Esophagus muscularis mucosa (tissue), 3 donors: ENCODE measurements at regions not wholly inside any gene's neighbourhood (a gene's known extent, or its start where the extent isn't known, plus 50 kb on each side); places are given as distances from the start of the nearest gene placed in this dataset.

Source experiments
- CTCF ChIP-seq, 3 experiments: fragments of 200-600 bp in 2 of 3; fragments of 450-650 bp in 1 of 3; sonication (generic) in 2 of 3; IDR thresholded peaks; one replicate each; pipeline ENCODE4 v1.5.1; 2017 to 2019; ENCODE audit warnings: antibody characterized with exemption in 3 of 3, mild to moderate bottlenecking in 2 of 3, moderate library complexity in 1 of 3
- POLR2A ChIP-seq: fragments of 450-650 bp; IDR thresholded peaks from one replicate; pipeline ENCODE4 v1.6.1; 2017; ENCODE audit warnings: antibody characterized with exemption, moderate library complexity, mild to moderate bottlenecking, low read depth

GRCh38 chr5:34460496-34460895 lies 195.6 kb upstream of the RAI14 start:
- TF ChIP-seq CTCF (IDR thresholded peaks at IDR 0.05) (no peak), POLR2A (no peak)
